GM12873 (cell line): ENCODE measurements at regions not wholly inside any gene's neighbourhood (a gene's known extent, or its start where the extent isn't known, plus 50 kb on each side); places are given as distances from the start of the nearest gene placed in this dataset.

ENCODE experiments used
- TF ChIP-seq, protein P1 (sequence below): IDR thresholded peaks from 2 replicates; pipeline ENCODE4 v1.5.1; 2012; ENCODE audit warnings: low read depth, mild to moderate bottlenecking, moderate library complexity, low read length, control low read depth; ENCODE audit not compliant: insufficient read depth; ENCODE audit errors: missing control alignments

DNA sequence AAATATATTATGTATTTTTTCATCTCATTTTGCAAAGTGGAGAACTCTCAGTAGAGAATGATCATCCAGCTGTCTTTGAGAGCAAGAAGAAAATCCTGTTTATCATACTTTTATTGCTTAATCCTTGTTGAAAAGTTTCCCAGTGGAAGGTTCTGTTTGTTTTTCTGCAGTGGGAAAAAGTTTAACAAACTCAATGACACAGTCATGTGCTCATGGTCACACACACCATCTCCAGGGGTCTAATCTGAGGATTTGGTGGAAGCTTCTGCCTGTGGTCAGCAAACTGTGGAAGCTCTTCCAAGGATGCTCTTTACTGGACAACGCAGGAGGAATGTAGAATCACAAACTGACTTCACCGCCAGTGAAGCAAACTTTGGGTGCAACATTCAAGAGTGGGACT, 1003.9 kb downstream of the SORCS3 start:
- TF ChIP-seq, protein P1, sequence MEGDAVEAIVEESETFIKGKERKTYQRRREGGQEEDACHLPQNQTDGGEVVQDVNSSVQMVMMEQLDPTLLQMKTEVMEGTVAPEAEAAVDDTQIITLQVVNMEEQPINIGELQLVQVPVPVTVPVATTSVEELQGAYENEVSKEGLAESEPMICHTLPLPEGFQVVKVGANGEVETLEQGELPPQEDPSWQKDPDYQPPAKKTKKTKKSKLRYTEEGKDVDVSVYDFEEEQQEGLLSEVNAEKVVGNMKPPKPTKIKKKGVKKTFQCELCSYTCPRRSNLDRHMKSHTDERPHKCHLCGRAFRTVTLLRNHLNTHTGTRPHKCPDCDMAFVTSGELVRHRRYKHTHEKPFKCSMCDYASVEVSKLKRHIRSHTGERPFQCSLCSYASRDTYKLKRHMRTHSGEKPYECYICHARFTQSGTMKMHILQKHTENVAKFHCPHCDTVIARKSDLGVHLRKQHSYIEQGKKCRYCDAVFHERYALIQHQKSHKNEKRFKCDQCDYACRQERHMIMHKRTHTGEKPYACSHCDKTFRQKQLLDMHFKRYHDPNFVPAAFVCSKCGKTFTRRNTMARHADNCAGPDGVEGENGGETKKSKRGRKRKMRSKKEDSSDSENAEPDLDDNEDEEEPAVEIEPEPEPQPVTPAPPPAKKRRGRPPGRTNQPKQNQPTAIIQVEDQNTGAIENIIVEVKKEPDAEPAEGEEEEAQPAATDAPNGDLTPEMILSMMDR: no peak

DNA sequence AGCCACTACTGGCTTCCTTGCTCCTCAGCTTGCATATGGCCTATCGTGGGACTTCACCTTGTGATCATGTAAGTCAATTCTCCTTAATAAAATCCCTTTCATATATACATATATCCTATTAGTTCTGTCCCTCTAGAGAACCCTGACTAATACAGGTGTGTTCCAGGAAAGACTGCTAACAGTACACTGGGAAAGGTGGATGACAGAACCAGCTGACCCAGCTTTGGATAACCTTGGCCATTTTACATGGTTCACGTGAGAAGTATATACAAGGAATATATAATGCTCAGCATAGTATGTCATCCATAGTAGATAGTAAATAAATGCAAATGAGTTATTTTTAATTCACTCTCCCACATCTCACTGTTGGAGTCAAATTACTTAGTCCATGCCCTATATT, 1003.5 kb downstream of the SORCS3 start:
- TF ChIP-seq, protein P1: no peak

DNA sequence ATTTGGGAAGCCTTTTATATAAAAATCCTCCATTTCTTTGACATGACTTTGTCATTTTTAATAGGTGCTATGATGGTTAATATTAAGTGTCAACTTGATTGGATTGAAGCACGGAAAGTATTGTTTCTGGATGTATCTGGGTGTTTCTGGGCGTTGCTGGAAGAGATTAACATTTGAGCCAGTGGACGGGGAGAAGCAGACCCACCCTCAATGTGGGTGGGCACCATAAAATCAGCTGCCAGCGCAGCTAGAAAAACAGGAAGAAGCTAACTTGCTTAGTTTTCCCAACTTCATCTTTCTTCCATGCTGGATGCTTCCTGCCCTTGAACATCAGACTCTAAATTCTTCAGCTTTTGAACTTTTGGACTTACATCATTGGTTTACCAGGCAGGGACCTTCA, 1003.0 kb downstream of the SORCS3 start:
- TF ChIP-seq, protein P1: no peak

DNA sequence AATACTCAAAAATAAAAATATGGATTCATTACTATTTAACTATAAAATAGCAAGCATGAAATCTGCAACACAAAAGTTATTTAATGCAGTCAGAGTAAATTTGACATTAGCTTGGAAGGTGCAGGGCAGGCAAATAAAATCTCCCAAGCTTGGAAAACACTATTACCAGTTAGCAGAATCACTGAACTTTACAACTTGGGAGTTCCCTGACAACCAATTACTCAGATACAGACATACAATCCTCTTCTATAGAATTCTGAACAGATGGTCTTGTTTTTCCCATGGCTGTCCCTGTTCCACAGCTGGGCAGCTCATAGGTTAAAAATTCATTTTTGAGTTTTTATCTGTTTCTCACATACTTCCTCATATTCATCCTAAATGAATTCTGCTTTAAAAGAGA, 1002.6 kb downstream of the SORCS3 start:
- TF ChIP-seq, protein P1: no peak

DNA sequence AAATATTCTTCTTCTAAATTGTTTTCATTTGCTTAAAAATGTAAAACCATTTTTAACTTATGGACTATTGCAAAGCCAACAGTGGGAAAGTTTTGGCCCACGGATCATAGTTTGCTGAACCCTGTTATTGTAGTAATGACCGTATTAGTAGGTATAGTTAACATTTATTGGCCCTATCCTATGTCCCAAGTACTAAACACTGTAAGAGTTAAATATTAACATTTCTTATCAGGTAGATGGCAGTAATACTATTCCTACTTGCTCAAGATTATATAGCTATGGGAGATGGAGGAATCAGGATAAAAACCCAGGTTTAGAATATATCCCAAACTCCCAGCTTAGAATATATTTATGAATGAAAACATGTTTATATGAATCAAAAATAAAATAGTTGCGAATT, 993.2 kb downstream of the SORCS3 start:
- TF ChIP-seq, protein P1: no peak

DNA sequence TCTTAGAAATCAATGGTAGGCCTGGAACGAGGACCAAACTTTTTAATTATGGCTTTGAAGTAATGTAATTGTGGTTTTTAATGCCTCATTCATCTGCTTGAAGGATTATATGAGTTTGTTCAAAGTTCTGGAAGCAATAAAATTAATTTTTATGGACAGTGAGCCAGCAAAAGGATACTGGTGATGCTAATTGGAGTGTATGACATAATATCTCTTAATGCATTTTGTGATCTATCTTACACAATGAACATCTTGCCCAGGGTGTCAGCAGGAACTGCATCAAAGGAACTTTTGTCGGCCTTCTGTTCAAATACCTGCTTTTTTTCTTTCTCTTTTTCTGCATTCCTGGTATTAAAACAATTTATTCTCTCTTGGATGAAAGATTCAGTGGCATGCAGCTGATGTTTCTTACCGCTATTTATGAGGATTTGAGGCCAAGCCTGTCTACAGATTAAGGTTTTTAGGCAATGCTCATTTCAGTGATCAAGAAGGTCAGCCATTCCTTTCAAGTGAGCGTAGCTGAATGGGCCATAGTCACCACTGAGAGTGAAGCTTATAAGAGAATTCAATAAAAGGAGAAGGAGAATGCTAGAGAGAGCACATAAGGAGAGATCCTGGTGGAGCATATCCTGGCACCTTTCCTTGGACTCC, 974.8 kb downstream of the SORCS3 start:
- TF ChIP-seq, protein P1: no peak

DNA sequence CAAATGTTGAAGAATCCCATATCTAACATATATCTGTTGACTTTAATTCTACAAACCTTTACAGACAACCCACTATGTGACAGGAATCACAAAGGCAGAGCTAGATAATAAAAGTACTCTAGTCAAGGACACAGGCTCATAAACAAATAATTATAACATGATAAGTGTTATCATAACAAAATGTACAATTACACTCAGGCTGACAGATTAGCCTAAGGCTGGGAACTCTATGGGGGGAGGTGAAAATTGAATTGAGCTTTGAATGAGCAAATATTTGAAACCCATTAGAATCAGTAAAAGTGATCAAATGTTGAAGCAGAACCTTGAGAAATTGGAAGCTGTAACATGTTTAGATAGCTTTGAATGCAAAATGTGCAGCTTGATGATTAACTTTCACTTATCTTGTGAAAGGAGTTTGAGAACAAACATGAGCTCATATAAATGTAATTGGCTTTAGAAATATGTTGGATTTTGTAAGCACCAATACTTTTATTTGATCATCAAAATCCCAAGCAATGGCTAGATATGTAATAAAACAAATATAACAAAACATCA, 970.2 kb downstream of the SORCS3 start:
- TF ChIP-seq, protein P1: no peak
